GM18868 (cell line): ENCODE measurements at regions not wholly inside any gene's neighbourhood (a gene's known extent, or its start where the extent isn't known, plus 50 kb on each side); places are given as distances from the start of the nearest gene placed in this dataset.

Experiments
- ATAC-seq: cut with Tn5 transposase; IDR thresholded peaks from one replicate; pipeline ENCODE4 v1.9.1; 2021; ENCODE audit warnings: mild to moderate bottlenecking, moderate library complexity; ENCODE audit not compliant: unreplicated experiment

GRCh38 chr22:49100316-49100715 is 727.4 kb downstream of the BRD1 start:
- ATAC-seq = no peak

- no peak for ATAC-seq
Observed at GRCh38 chr22:49099496-49100124, 728.1 kb downstream of the BRD1 start.

DNA sequence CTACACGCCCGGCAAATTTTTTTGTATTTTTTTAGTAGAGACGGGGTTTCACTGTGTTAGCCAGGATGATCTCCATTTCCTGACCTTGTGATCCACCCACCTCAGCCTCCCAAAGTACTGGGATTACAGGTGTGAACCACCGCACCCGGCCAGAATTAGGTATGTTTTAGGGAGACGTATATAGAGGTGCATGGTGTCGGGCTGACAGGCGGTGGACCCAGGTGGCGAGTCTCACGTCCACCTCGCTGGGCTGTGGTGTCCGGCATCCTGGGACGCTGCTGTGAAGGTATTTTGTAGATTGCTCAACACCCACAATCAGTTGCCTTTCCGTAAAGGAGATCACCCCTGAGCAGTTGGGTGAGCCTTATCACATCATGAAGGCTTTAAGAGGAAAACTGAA is 728.6 kb downstream of the BRD1 start:
- no peak for ATAC-seq

- no peak for ATAC-seq
Observed at GRCh38 chr22:49097966-49098365, 729.7 kb downstream of the BRD1 start.

GRCh38 chr22:49097171-49097925 is 730.3 kb downstream of the BRD1 start:
- ATAC-seq = no peak

DNA sequence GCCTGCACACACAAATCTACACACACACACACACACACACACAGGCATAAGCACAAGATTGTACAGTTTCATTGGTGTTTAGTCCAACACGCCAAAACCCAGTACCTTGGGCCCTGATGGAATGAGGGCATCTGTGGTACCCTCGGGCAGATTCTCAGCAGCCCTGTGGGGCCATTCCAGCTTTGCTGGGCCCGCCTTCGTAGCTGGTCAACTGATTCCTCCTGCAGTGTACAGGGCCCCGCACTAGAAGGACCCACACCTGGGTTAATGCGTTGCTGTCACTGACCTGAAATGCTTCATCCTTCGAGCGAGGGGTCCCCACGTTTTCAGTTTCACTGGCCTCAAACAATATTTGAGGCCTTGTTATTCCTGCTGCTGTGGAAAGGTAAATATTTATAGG is 731.2 kb downstream of the BRD1 start:
- no peak for ATAC-seq

DNA sequence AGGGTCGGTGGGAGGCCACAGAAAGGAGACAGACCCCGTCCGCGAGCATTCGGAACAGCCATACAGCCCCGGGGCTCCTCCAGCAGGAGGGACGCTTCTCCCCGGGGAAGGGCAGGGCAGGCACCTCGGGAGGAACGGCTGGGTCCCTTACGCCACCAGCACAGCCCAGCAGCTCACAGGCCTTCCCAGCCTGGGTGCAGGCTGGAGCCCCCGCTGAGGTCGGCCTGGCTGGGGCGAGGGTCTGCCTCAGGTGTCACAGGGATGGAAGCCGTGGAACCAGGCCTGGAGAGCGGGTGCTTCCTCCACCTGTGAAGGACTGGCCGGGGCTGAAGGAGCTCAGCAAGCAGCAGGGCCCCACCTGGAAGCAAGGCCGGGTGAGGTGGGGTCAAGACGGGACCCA is 732.3 kb downstream of the BRD1 start:
- no peak for ATAC-seq

GRCh38 chr22:49094858-49095257 is 732.8 kb downstream of the BRD1 start:
- no peak for ATAC-seq

DNA sequence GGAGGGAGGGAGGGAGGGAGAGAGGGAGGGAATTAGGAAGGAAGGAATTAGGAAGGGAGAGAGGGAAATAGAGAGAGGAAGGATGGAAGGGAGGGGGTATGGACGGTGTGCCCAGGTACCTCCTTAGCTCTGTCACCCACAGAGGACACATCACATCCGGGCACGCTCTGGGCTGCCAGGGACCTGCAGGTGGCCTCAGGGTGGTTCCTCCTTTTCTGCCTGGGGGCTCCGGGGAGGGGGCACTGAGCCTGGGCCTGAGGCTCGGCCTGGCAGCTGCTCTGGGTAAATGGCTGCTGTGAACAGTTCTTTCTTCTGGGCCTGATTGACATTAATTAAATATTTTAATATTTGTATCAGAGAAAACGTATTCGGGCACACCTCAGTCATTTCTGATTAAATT is 733.5 kb downstream of the BRD1 start:
- no peak for ATAC-seq

DNA sequence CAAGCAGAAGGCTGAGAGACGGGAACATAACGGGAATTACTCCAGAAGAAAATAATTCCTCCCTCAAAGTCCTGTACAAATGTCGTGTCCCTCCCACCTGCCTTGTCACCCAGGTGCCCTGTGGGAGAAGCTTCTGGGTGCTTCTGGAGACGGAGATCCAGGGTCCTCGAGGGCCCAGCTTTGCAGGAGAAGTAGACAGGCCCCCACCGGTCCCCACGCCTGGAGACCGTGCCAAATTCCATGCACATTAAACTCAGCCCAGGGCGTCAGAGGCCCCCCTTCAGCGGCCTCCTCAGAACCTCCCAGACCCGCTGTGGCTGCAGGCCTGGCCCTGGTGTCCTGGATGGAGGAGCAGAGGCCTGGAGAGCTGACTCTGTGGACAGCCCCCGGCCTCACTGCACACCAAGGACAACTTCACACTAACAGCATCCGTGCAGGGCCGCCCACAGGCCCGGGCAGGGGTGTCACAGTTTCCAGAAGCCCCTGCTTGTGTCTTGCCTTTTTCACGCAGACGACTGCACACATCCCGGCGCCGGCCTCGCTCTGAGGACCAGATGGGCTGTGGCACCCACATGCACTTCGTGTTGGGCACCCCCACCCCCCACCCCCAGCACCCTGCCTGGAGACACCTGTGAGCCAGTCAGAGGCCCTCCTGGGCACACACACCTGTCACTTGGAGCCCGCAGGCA is 734.3 kb downstream of the BRD1 start:
- no peak for ATAC-seq

- no peak for ATAC-seq
Observed at GRCh38 chr22:49092716-49093115, 735.0 kb downstream of the BRD1 start.

GRCh38 chr22:49091917-49092545 is 735.6 kb downstream of the BRD1 start:
- ATAC-seq = no peak

GRCh38 chr22:49091451-49091850 is 736.2 kb downstream of the BRD1 start:
- ATAC-seq = no peak

DNA sequence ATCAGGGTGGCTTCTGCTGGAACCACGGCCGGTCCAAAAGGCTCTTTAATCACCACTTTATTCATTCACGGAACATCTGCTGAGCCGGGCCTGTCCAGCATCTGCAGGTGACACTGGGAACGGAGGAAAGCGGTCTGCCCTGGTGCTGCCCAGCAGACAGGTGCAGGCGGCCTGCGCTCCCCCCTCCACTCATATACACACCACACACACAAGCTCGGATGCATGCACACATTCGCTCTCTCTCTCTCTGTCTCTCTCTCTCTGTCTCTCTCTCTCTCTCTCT is 736.9 kb downstream of the BRD1 start:
- ATAC-seq = no peak

DNA sequence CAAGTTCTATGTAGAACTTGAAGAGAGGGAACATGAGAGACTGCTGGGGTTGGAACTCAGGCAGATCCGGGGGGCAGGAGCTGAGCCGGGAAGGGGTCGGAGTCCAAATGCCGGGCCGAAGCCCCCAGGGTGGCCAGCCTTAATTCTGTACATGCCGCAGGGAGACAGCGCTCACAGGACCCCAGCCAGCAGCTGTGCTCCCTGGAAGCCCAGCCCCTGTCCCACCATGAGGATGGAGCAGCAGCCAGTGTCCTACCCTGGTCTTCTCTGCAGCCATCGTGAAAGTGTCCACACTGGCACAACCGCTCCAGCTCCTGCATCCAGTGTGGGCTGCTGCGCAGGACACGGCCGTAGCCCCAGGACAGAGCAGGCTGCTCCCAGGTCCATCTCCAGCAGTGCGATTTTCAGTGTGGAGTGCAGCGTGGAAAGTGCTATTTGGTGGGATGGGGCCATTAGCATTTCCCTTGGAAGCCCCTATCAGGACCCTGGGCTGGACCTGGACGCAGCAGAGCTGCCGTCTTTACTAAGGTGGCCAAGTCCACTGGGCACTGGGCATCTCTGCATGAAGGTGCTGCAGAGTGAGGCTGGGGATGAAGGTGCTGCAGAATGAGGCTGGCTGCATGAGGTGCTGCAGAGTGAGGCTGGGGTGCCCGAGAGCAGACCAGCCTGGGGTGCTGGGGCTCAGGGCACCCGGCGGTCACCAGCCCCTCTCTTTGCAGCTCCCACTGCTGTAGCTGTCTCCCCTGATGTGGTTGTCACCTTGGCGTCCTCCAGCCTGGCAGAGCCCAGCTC is 737.4 kb downstream of the BRD1 start:
- ATAC-seq = no peak

DNA sequence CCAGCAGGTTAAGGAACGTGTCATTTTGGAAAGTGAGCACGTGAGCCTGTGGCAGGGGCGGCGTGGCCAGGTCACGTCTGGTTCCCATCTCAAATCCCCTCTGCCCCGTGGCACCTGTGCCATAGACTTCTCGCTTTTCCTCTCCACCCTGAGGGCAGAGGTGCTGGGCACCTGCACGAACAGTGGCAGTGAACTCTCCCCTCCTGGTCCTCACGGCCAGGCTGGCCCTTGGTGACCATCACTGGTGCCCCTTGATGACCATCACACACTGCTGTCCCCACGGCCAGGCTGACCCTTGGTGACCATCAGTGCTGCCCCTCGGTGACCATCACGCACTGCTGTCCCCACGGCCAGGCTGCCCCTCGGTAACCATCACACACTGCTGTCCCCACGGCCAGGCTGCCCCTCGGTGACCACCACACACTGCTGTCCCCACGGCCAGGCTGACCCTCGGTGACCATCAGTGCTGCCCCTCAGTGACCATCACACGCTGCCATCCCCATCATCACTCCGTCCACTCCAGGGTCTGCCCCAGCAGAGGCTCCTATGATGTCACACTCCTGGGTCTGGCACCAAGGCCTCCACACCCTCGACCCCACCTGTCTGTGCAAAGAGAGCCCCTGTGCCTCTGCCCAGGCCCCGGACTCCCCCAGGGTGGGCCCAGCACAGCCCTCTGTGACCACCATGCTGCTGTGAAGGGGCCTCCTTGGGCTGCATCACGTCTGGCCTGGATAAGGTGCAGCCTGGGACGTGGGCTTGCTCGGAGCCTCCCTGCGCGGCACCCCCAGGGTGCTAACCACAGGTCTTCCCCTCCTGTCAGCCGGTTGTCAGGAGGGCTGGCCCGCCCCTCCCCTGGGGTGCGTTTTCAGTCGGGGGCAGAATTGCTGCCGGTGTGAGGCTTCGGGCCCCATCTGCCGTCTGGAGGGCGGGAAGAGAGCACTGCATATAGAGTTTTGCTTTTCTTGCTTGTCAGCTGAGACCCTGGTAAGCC is 738.6 kb downstream of the BRD1 start:
- no peak for ATAC-seq

DNA sequence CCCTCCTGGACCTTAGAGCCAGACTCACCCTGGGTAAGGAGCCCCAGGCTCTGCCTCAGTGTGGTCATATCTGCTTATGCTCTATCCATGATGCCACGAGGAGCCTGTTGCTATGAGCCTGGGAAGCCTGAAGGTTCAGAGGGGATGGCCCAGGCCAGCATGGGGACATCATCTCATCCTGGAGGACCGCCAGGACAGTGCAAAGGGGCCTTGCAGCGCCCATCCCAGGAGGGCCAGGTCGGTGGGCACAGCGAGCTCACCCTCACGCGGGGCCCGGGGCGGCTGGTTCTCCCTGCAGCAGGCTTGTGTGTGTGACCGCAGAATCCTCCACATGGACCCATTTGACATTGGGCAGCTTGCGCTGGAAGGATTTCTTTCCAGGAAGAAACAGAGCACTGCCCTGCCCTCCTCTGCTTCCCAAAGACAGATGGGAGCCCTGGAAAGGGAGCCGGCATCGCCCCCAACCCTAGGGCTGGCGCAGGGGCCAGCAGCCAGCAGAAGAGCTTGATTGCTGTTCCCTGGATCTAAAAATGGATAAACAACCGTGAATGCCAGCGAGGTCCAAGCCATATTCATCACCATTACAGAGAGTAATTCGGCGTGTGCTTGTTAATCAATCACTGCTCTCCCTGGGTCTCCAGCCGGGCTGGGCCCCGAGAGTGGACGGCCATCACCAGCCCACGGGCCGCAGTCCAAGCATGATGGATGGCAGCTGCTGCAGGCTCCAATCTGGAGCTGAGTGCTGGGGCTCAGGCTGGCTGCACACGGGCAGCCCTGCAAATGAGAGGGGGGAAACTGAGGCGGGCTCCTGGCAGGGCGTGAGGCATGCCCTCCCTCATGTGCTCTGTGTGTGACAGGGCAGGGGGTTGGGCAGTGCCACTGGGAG is 739.7 kb downstream of the BRD1 start:
- ATAC-seq = no peak

DNA sequence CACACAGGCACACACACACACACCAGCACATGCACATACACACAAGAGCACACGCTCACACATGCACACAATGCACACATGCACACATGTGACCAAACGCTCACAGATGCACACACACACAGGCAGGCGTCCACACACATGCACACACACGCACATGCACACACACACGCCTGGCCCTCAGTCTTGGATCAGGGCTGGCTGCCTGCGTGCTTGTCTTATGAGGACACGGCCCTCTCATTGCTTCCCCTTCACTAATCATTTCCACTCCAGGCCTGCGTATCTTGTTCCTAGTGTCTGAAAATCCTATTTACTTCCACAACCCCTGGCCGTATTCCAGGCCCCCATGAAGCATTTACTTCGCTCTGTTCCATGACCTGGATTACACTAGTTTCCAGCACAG is 740.5 kb downstream of the BRD1 start:
- no peak for ATAC-seq

DNA sequence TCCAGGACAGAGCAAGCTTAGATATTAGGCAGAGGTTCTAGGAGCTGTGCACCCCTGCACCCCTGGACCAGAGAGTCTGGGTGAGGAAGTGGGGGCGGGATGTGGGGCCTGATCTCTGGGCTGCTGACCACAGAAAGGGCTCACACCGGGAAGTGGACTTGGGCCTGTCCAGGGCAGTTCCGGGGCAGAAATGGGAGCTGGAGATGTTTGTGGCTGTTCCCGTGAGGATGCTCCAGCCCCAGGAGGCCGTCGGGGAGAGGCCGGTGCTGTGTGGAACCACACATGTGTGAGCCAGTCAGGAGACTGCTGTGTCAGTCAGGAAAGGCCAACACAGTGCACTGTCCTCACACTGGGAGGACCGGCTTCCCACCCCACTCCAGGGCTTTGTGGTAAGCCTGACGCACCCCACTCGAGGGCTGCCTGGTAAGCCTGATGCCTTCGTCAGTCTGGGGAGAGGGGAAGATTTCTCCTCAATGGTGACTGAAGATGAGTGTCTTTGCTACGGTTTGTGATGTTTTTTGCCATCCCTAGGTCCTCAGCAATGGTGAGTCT is 741.0 kb downstream of the BRD1 start:
- no peak for ATAC-seq
